ENCODE measurements at regions not wholly inside any gene's neighbourhood (a gene's known extent, or its start where the extent isn't known, plus 50 kb on each side); places are given as distances from the start of the nearest gene placed in this dataset.

- intact Hi-C loops (cut with DNase I; ENCODE audit: low total_unique reads): no loop called here
- TF ChIP-seq POLR2A (IDR thresholded peaks at IDR 0.05): no peak
- TF ChIP-seq CTCF (IDR thresholded peaks at IDR 0.05 in 8 of 11, conservative IDR thresholded peaks at IDR 0.05 in 3 of 11): no peak
- TF ChIP-seq POLR2AphosphoS5 (IDR thresholded peaks at IDR 0.05): no peak
These were observed 54.9 kb downstream of the MAGEB17 start for GRCh38 chrX:16222151-16222550.

DNA sequence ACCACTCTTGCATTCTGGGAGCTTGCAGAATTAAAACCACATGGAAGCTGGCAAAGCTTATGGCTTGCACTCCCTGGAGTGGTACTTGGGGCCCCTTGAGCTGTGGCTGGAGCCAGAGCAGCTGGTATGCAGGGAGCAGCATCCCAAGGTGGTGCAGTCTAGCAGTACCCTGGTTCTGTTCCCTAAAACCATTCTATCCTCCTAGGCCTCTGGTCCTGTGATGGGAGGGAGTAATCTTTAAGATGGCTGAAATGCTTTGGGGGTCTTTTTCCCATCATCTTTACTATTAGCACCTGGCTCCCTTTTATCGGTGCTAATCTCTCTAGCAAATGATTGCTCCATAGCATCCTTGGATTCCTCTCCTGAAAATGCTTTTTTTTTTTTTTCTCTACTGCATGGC, 56.1 kb downstream of the MAGEB17 start:
- Histone ChIP-seq H3K36me3 (no peaks in the 10 kb centered on the region), H3K27ac (no peak overlapping the region), H3K4me3 (no peak overlapping the region), H3K4me1 (no peaks in the 10 kb centered on the region), H3K27me3 (replicated peaks in 1 of 7) (no peaks in the 10 kb centered on the region), H3K9me3 (peaks cover 0 to 18% (median 11%) of the 10 kb centered on the region in 8 donors)
- TF ChIP-seq POLR2AphosphoS5 (IDR thresholded peaks at IDR 0.05) (no peak), POLR2A (IDR thresholded peaks at IDR 0.05) (no peak), CTCF (IDR thresholded peaks at IDR 0.05 in 8 of 11, conservative IDR thresholded peaks at IDR 0.05 in 3 of 11) (no peak)
- no peak for DNase-seq
- intact Hi-C loops (cut with DNase I; ENCODE audit: low total_unique reads): no loop called here
- 92 to 100% (median 100%) methylated on average over 1 of the region's 1 CpG for WGBS, 5 donors

More at GRCh38 chrX:16222151-16222550, 54.9 kb downstream of the MAGEB17 start:
- Histone ChIP-seq H3K36me3 (no peaks in the 10 kb centered on the region), H3K4me1 (no peaks in the 10 kb centered on the region), H3K27ac (no peak overlapping the region), H3K9me3 (peaks cover 0 to 18% (median 11%) of the 10 kb centered on the region in 8 donors), H3K4me3 (no peak overlapping the region), H3K27me3 (replicated peaks in 1 of 7) (no peaks in the 10 kb centered on the region)
- no peak for DNase-seq

- Histone ChIP-seq H3K27me3 (replicated peaks in 1 of 7) (no peaks in the 10 kb centered on the region), H3K4me1 (no peaks in the 10 kb centered on the region), H3K4me3 (no peak overlapping the region), H3K9me3 (no peaks in the 10 kb centered on the region), H3K36me3 (no peaks in the 10 kb centered on the region), H3K27ac (no peak overlapping the region)
- WGBS, 5 donors: 77 to 92% (median 83%) methylated on average over 4 of the region's 4 CpGs
- TF ChIP-seq POLR2AphosphoS5 (IDR thresholded peaks at IDR 0.05) (no peak), CTCF (IDR thresholded peaks at IDR 0.05 in 8 of 11, conservative IDR thresholded peaks at IDR 0.05 in 3 of 11) (no peak), POLR2A (IDR thresholded peaks at IDR 0.05) (no peak)
- no peak for DNase-seq
- intact Hi-C loops (cut with DNase I; ENCODE audit: low total_unique reads): no loop called here
These were observed 71.9 kb downstream of the MAGEB17 start for GRCh38 chrX:16239211-16239610.

- Histone ChIP-seq H3K4me3 (no peak overlapping the region), H3K9me3 (no peaks in the 10 kb centered on the region), H3K27ac (no peak overlapping the region), H3K27me3 (replicated peaks in 1 of 7) (no peaks in the 10 kb centered on the region), H3K36me3 (no peaks in the 10 kb centered on the region), H3K4me1 (no peaks in the 10 kb centered on the region)
- intact Hi-C loops (cut with DNase I; ENCODE audit: low total_unique reads): no loop called here
- no peak for DNase-seq
- TF ChIP-seq POLR2AphosphoS5 (IDR thresholded peaks at IDR 0.05) (no peak), CTCF (IDR thresholded peaks at IDR 0.05 in 8 of 11, conservative IDR thresholded peaks at IDR 0.05 in 3 of 11) (no peak), POLR2A (IDR thresholded peaks at IDR 0.05) (no peak)
- WGBS, 5 donors: 82 to 96% (median 92%) methylated on average over 2 of the region's 2 CpGs
These were observed 73.1 kb downstream of the MAGEB17 start for GRCh38 chrX:16240231-16240905.
